ENCODE measurements at regions not wholly inside any gene's neighbourhood (a gene's known extent, or its start where the extent isn't known, plus 50 kb on each side); places are given as distances from the start of the nearest gene placed in this dataset.

DNA sequence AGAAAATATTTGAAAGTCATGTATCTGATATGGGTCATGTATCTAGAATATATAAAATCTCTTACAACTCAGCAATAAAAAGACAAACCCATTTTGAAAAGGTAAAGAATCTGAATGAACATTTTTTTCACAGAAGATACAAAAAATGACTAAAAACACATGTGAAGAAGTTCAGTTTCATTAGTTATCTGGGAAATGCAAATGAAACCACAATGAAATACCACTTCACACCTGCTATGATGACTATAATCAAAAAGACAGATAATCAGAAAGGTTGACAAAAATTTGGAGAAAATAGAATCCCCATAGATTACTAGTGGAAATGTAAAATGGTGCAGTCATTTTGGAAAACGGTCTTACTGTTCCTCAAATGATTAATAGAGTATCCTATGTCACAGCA is 631.0 kb downstream of the MRPL39 start:
- no peak for DNase-seq

- DNase-seq = no peak
These were observed 638.2 kb downstream of the MRPL39 start for GRCh38 chr21:24969068-24969467.

GRCh38 chr21:24955275-24955961 is 651.9 kb downstream of the MRPL39 start:
- peak in 2 of 3 experiments; percentile 5 to 22 for DNase-seq

- no peak for DNase-seq
These were observed 659.1 kb downstream of the MRPL39 start for GRCh38 chr21:24948186-24948585.

DNA sequence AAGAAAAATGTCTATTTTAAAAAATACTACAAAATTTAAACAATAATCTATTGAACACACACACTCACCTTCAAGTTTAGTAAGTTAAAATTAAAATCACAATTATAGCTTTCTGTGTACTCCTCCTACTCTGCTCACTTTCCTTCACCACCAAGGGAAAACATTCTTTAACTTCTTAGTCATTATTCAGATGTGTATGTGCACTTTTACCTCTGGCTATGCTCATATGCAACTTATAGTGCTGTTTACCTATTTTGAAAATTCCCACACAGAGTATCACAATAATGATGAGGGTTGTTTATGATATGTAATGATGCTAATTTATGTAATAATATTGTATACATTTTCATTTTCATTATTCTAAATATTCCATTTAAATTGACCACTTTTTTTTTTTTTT is 661.4 kb downstream of the MRPL39 start:
- DNase-seq = no peak

DNA sequence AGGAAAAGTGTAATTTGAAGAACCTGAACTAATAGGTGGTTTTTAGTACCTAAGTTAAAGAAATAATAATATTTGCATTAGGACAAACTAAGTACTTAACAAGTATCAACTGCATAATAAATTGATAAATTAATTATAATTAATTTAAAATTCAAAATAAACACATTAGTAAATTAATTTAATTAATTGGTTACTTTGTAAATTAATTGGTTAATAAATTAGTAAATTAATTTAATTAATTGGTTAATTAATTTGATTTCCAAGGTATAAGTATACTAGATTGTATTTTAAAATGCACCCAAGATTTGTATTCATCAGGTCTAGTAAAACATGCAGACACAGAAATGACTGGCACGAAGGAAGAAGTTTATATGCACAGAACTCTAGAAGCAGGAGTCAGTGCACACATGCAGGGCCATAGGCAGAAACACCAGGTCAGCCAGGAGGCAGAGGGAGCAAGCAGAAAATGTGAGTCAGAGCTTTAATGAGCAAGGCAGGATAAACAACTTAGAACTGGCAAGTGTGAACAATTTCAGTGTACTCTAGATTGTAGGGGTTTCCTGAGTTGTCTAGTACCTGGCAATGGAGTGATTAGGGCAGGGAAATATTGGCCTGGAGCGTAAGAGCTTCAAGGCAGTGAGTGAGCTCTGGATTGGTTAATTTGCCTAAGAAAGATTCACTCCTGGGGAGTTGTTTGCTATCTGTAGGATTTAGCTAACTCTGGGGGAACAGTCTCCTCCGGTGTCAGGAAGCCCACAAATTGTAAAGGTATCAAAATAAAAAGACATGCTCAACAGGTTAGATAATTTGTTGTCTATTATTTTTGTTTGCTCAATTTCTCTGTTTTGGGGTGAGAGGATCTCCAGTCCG is 665.7 kb downstream of the MRPL39 start:
- DNase-seq = peak in 2 of 3 experiments; percentile 1 to 25

- DNase-seq = no peak
These were observed 668.0 kb downstream of the MRPL39 start for GRCh38 chr21:24939291-24939690.

DNA sequence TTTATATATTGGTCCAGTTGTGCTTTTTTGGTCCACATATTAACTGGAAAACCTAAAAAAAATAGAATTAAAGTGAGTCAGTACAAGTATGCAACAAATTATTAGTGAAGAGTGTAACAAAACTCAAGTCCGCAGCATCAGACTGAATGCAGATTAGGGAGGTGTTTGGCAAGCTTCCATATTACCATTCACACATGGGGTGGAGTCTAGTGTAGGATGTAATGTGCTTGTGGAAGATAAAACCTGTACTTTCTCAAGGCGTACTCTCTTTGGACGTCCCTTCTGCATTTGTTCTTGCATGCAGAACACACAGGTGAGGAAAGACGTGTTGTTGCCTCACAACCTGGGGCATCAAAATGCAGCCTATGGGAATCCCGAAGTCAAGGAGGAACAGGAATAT is 668.7 kb downstream of the MRPL39 start:
- DNase-seq = no peak

DNA sequence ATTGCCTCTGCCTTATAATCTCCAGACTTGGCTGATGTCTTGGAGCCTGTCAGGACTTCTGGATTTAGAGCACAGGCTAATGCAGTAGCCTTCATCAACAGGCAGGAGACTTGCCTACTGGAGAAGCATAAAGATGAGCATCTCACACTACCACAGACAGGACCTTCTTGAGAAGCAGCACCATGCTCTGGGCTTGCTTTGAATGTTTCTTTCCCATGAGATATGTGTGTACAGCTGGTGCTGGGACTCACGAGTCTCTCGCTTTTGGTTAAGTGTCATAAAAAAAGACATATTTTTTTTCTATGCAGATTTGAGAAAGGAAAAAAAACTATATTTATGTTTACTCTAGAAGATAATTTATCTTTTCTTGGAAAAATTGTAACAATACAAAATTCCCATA is 671.3 kb downstream of the MRPL39 start:
- DNase-seq = no peak

- no peak for DNase-seq
These were observed 696.7 kb downstream of the MRPL39 start for GRCh38 chr21:24910591-24910990.

DNA sequence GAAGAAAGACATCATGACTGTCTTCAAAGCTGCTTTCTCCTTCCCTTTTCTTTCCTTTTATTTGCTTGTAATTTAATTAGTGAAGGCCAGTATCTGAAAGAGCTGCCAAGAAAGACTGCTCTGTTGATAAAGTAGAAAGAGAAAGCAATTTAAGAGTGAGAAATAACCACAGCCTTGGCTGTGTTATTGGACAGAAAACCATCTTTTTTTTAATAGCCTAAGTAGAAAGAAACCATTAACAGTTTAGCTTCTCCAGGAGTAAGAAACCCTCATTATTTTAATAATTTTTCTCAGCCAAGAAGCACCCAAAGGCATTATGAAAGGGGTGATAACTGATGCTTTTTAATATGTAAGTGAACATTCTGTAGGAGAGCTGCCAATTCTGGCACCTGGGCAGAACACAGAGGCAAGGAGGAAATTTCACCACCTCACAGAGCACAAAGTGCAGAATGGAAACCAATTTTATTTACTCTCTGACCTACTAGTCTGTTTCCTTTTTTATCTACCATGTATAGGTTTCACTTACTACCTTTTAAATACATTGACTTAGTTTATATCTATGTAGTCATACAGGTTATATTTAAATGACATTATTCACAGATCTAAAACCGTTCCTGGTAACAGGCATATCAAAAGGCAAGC is 703.2 kb downstream of the MRPL39 start:
- DNase-seq = no peak

GRCh38 chr21:24899138-24899537 is 708.1 kb downstream of the MRPL39 start:
- DNase-seq = no peak

- no peak for DNase-seq
These were observed 709.4 kb downstream of the MRPL39 start for GRCh38 chr21:24897883-24898282.

DNA sequence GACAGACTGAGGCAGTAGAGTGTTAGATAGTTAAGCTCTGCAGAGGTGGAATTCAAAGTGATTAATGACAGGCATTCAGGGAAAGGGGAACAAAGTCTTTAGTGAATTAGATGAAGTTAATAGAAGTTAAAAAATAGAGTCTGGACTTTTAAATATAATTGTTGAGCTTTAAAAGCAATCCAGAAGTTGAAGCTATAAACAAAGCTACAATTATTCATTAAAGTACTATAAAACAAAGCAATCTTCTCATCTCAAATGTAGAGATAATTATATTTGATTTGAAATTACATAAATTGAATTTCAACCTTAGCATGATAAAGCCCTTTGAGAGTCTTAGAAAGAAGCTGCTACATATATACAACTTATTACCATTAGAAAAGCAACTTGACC is 710.6 kb downstream of the MRPL39 start:
- DNase-seq = no peak

DNA sequence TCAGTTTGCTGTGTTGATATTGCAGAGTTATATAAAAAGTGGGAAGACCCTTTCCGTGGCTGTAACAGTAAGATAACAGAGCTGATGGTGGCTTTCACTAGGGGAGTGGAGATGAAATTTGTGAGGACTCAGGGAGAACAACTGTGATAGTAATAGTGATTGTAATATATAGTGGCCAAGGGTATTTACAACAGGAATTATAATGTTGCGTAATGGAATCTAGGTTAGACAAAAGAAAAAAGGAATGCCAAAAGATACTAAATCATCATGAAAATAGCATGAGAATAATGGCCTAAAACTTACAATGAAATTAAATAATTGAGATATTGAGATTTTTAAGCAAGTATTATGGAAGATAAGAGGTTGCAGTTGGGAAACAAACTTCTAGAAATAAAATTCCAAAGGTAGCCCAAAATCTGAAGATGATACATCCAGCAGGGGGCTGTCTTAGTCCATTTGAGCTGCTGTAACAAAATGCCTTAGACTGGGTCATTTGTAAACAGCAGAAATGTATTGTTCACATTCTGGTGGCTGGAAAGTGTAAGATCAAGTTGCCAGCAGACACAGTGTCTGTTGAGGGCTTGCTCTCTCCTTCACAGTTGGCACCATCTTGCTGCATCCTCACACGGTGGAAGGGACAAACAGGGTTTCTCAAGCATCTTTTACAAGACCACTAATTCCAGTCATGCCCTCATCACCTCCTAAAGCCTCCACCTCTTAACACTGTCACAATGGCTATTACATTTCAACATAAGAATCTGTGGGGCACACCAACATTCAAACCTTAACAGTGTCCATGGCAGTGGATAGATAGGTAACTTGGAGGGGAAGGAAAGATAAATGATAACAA is 711.2 kb downstream of the MRPL39 start:
- peak in 1 of 3 experiments; percentile 47 for DNase-seq

- DNase-seq = no peak
These were observed 713.0 kb downstream of the MRPL39 start for GRCh38 chr21:24894324-24894723.

DNA sequence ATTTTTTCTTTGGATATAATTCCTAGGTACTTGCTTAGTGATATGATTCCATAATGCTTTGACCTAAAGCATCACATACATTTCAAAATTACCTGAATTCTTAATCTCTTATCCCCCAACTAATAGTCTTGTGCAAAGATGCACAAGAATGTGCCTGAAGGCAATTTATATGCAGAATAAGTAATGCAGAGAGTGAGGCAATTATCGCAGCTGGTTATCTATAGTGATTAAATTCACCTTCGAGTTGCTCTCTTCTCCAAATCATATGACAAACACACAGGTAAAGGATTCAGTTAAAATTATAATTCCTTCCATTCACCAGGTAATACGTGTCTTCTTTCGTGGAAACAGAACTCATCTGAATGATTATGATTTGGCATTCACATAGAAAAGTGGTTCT is 717.3 kb downstream of the MRPL39 start:
- no peak for DNase-seq

GRCh38 chr21:24881506-24881905 is 725.8 kb downstream of the MRPL39 start:
- no peak for DNase-seq

GRCh38 chr21:24870633-24871032 is 736.6 kb downstream of the MRPL39 start:
- peak in 1 of 3 experiments; percentile 24 for DNase-seq

DNA sequence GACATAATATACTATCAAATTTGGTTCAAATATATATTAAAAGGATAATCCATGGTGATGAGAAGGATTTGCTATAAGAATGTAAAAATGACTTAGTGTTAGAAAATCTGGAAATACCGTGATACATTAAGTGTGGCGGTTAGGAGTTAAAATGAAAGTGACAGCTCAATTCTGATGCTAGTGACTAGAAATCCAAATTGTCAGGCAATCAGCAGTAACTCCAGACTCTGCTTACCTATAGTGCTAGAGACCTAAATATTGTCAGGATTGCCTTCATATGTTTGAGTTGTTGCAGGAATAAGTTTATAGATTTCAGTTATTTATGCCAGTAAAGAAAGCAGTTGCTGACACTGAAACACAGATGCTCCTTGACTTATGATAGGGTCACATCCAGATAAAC is 737.4 kb downstream of the MRPL39 start:
- DNase-seq = no peak

DNA sequence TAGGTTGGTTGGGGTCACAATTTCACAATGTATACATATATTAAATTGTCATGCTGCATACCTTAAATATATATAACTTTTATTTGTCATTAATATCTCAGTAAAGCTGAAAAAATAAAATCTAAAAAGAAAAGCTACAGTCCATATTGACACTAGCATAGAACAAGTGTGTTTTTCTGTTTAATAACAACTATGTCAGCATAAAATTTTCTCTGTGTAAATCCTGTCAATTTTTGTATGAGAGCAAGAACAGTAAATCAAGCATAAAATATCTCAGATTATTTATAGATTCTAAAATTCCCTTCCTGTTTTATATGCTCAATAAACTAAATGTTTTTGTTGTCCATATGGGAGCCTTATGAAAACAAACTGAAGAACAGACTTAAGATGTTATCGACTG is 739.2 kb downstream of the MRPL39 start:
- DNase-seq = no peak

GRCh38 chr21:24861471-24861870 is 745.8 kb downstream of the MRPL39 start:
- no peak for DNase-seq

GRCh38 chr21:24856326-24856725 is 751.0 kb downstream of the MRPL39 start:
- DNase-seq = no peak

Data from NCI-H1417 (cell line).